HEK293 (cell line): ENCODE measurements at regions not wholly inside any gene's neighbourhood (a gene's known extent, or its start where the extent isn't known, plus 50 kb on each side); places are given as distances from the start of the nearest gene placed in this dataset.
A peak's percentile ranks its signal among the peaks of the same experiment; 100 is the strongest.

ENCODE experiments used
- CTCF ChIA-PET: fragments of 350-600 bp; formaldehyde crosslinking; extraction: SDS; loops from one replicate; lab custom pipeline; 2021; ENCODE audit warnings: antibody characterized with exemption; lab: Yijun Ruan, JAX
- POLR2A ChIA-PET: fragments of 300-600 bp; formaldehyde crosslinking; extraction: SDS; loops from one replicate; lab custom pipeline; 2020; ENCODE audit warnings: antibody characterized with exemption, inconsistent platforms; lab: Yijun Ruan, JAX
- H3K27ac ChIP-seq: fragments of 200-500 bp; sonication (Bioruptor generic); 2 replicates; pipeline ENCODE4 v1.5.1; 2014; ENCODE audit warnings: low read depth, low read length, control low read depth, inconsistent platforms; ENCODE audit errors: extremely low read depth
- H3K36me3 ChIP-seq, 2 experiments: fragments of 200-500 bp in 1 of 2; sonication (Bioruptor generic) in 1 of 2; 1 replicate in 1 of 2; 2 replicates in 1 of 2; pipeline ENCODE4 v1.5.1; 2014 to 2017; ENCODE audit warnings: inconsistent platforms in 2 of 2, low read length in 2 of 2; ENCODE audit not compliant: control insufficient read depth in 2 of 2, insufficient read depth in 1 of 2
- H3K4me1 ChIP-seq: fragments of 200-500 bp; sonication (Bioruptor generic); 2 replicates; pipeline ENCODE4 v1.5.1; 2014; ENCODE audit warnings: mild to moderate bottlenecking, low read length, inconsistent platforms; ENCODE audit not compliant: control insufficient read depth, insufficient read depth
- H3K4me3 ChIP-seq: 2 replicates; pipeline ENCODE4 v1.5.1; 2011; ENCODE audit warnings: low read depth, mild to moderate bottlenecking, control low read depth, low read length, moderate library complexity
- H3K9me3 ChIP-seq: fragments of 200-500 bp; sonication (Bioruptor generic); 2 replicates; pipeline ENCODE4 v1.5.1; 2014; ENCODE audit warnings: low read depth, low read length, inconsistent platforms; ENCODE audit not compliant: control insufficient read depth, insufficient read depth
- KLF16 ChIP-seq: fragments of 450-650 bp; formaldehyde crosslinking; IDR thresholded peaks from 2 replicates; pipeline ENCODE4 v1.5.1; 2017; ENCODE audit warnings: missing biosample characterization, missing genetic modification characterization
- KLF9 ChIP-seq: fragments of 450-650 bp; formaldehyde crosslinking; IDR thresholded peaks from 2 replicates; pipeline ENCODE4 v1.5.1; 2016; ENCODE audit warnings: missing biosample characterization, missing genetic modification characterization, low read depth
- PRDM1 ChIP-seq: fragments of 450-650 bp; formaldehyde crosslinking; IDR thresholded peaks from 2 replicates; pipeline ENCODE4; 2016; ENCODE audit warnings: missing biosample characterization, missing genetic modification characterization
- SETDB1 ChIP-seq: IDR thresholded peaks from one replicate; pipeline ENCODE4 v1.6.1; 2017; ENCODE audit warnings: mild to moderate bottlenecking, low read length, moderate library complexity, mixed read lengths; ENCODE audit not compliant: insufficient read length
- ZBTB20 ChIP-seq: fragments of 450-650 bp; formaldehyde crosslinking; IDR thresholded peaks from 2 replicates; pipeline ENCODE4 v1.5.1; 2016; ENCODE audit warnings: missing biosample characterization, missing genetic modification characterization
- ZNF19 ChIP-seq: fragments of 450-650 bp; formaldehyde crosslinking; IDR thresholded peaks from 2 replicates; pipeline ENCODE4; 2016; ENCODE audit warnings: missing biosample characterization, missing genetic modification characterization, low read depth
- ZNF23 ChIP-seq: fragments of 450-650 bp; formaldehyde crosslinking; IDR thresholded peaks from 2 replicates; pipeline ENCODE4 v1.5.1; 2016; ENCODE audit warnings: missing biosample characterization, missing genetic modification characterization, borderline replicate concordance
- ZNF404 ChIP-seq: fragments of 450-650 bp; formaldehyde crosslinking; IDR thresholded peaks from 2 replicates; pipeline ENCODE4 v1.5.1; 2017; ENCODE audit warnings: missing biosample characterization, missing genetic modification characterization
- ZNF530 ChIP-seq: fragments of 450-650 bp; formaldehyde crosslinking; IDR thresholded peaks from 2 replicates; pipeline ENCODE4 v1.5.1; 2016; ENCODE audit warnings: low read depth, missing biosample characterization, missing genetic modification characterization
- ZNF830 ChIP-seq: fragments of 450-650 bp; IDR thresholded peaks from 2 replicates; pipeline ENCODE4 v1.5.0; 2018; ENCODE audit warnings: missing biosample characterization, missing genetic modification characterization, low read depth, mild to moderate bottlenecking, moderate library complexity
- ZXDB ChIP-seq: fragments of 450-650 bp; formaldehyde crosslinking; IDR thresholded peaks from 2 replicates; pipeline ENCODE4 v1.5.1; 2016; ENCODE audit warnings: missing biosample characterization, missing genetic modification characterization
- TF ChIP-seq, protein P1 (sequence below): fragments of 450-650 bp; formaldehyde crosslinking; IDR thresholded peaks from 2 replicates; pipeline ENCODE4 v1.5.1; 2016; ENCODE audit warnings: missing biosample characterization, missing genetic modification characterization
- TF ChIP-seq, protein P2 (sequence below): fragments of 450-650 bp; formaldehyde crosslinking; IDR thresholded peaks from 2 replicates; pipeline ENCODE4 v1.5.1; 2016; ENCODE audit warnings: missing biosample characterization, missing genetic modification characterization
- TF ChIP-seq, protein P3 (sequence below): fragments of 450-650 bp; formaldehyde crosslinking; IDR thresholded peaks from 2 replicates; pipeline ENCODE4 v1.5.1; 2016; ENCODE audit warnings: missing biosample characterization, missing genetic modification characterization
- TF ChIP-seq, protein P4 (sequence below): fragments of 450-650 bp; formaldehyde crosslinking; IDR thresholded peaks from 2 replicates; pipeline ENCODE4; 2016; ENCODE audit warnings: missing biosample characterization, missing genetic modification characterization
- TF ChIP-seq, protein P5 (sequence below): fragments of 450-650 bp; formaldehyde crosslinking; optimal IDR thresholded peaks from 2 replicates; pipeline ENCODE3; 2016; ENCODE audit warnings: missing biosample characterization, mild to moderate bottlenecking, missing genetic modification characterization
- TF ChIP-seq, protein P6 (sequence below): fragments of 450-650 bp; formaldehyde crosslinking; conservative IDR thresholded peaks from 2 replicates; pipeline ENCODE4 v1.5.1; 2016; ENCODE audit warnings: low read depth, missing biosample characterization, missing genetic modification characterization

DNA sequence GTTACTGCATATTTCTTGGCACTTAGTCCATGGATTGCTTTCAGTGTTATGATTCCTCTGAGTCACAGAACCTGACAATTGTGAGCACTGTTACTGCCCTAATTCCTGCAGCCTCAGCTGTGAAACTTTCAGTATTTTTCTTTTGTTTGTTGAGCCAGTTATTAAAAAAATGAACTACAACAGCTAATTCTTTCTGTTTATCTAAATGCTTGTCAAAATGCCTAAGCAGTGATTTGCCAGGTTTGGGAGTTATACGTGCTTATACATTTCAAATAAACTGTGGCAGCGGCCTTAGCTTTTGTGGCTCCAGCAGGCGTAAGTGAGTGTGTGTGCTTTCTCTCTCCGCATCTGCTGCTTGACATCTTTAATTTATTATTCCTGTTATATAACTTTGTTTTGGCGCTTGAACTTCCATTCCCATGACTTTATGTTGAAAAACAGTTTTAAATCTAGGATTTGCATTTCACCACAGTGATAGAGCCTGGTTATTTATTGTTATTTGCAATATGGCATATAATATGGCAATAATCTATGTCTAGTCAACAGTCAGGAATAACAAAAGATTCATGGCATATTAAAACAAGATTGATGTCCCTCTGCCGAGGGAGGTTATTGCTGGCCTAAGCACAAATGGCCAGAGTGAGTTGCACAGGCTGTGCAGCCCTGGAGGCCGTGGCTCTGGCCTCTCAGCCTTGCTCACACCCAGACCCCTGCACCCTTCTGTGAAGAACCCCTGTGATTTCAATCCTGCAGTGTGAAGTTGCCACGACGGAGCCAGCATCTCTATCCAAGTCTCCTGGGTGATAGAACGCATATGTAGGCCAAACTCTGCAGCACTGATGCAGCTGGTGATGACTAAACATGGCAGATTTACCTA lies 303.4 kb downstream of the THBS2 start:
- H3K4me3 ChIP-seq = no peak overlapping the region
- no peaks in the 10 kb centered on the region for H3K9me3 ChIP-seq
- H3K4me1 ChIP-seq = no peaks in the 10 kb centered on the region
- no peak overlapping the region for H3K27ac ChIP-seq
- no peaks in the 10 kb centered on the region for H3K36me3 ChIP-seq
- ChIA-PET POLR2A (no interaction called here), CTCF (interaction anchor here (0.6 to 0.7 kb wide), 2 partner anchors 471 to 1002 kb away, joined by 3 to 4 read pairs; no protein-coding TSS in a partner anchor)
- TF ChIP-seq ZNF19 (tag by site-specific recombination) (no peak), ZNF404 (tag by site-specific recombination) (no peak), ZNF530 (no peak), PRDM1 (tag by site-specific recombination) (no peak), KLF9 (tag by site-specific recombination) (no peak), ZNF830 (tag by site-specific recombination) (no peak), ZBTB20 (tag by site-specific recombination) (no peak), ZXDB (tag by site-specific recombination) (no peak), KLF16 (tag by site-specific recombination) (no peak), ZNF23 (no peak)
- TF ChIP-seq, protein P1, sequence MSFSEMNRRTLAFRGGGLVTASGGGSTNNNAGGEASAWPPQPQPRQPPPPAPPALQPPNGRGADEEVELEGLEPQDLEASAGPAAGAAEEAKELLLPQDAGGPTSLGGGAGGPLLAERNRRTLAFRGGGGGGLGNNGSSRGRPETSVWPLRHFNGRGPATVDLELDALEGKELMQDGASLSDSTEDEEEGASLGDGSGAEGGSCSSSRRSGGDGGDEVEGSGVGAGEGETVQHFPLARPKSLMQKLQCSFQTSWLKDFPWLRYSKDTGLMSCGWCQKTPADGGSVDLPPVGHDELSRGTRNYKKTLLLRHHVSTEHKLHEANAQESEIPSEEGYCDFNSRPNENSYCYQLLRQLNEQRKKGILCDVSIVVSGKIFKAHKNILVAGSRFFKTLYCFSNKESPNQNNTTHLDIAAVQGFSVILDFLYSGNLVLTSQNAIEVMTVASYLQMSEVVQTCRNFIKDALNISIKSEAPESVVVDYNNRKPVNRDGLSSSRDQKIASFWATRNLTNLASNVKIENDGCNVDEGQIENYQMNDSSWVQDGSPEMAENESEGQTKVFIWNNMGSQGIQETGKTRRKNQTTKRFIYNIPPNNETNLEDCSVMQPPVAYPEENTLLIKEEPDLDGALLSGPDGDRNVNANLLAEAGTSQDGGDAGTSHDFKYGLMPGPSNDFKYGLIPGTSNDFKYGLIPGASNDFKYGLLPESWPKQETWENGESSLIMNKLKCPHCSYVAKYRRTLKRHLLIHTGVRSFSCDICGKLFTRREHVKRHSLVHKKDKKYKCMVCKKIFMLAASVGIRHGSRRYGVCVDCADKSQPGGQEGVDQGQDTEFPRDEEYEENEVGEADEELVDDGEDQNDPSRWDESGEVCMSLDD (tag by site-specific recombination) = no peak
- TF ChIP-seq, protein P2, sequence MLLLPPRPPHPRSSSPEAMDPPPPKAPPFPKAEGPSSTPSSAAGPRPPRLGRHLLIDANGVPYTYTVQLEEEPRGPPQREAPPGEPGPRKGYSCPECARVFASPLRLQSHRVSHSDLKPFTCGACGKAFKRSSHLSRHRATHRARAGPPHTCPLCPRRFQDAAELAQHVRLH (tag by site-specific recombination) = no peak
- TF ChIP-seq, protein P3, sequence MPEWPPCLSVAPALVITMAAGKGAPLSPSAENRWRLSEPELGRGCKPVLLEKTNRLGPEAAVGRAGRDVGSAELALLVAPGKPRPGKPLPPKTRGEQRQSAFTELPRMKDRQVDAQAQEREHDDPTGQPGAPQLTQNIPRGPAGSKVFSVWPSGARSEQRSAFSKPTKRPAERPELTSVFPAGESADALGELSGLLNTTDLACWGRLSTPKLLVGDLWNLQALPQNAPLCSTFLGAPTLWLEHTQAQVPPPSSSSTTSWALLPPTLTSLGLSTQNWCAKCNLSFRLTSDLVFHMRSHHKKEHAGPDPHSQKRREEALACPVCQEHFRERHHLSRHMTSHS (tag by site-specific recombination) = no peak
- TF ChIP-seq, protein P4, sequence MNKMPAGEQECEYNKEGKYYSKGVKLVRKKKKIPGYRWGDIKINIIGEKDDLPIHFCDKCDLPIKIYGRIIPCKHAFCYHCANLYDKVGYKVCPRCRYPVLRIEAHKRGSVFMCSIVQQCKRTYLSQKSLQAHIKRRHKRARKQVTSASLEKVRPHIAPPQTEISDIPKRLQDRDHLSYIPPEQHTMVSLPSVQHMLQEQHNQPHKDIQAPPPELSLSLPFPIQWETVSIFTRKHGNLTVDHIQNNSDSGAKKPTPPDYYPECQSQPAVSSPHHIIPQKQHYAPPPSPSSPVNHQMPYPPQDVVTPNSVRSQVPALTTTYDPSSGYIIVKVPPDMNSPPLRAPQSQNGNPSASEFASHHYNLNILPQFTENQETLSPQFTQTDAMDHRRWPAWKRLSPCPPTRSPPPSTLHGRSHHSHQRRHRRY (tag by site-specific recombination) = no peak
- TF ChIP-seq, protein P5, sequence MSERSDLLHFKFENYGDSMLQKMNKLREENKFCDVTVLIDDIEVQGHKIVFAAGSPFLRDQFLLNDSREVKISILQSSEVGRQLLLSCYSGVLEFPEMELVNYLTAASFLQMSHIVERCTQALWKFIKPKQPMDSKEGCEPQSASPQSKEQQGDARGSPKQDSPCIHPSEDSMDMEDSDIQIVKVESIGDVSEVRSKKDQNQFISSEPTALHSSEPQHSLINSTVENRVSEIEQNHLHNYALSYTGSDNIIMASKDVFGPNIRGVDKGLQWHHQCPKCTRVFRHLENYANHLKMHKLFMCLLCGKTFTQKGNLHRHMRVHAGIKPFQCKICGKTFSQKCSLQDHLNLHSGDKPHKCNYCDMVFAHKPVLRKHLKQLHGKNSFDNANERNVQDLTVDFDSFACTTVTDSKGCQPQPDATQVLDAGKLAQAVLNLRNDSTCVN (tag by site-specific recombination) = no peak

DNA sequence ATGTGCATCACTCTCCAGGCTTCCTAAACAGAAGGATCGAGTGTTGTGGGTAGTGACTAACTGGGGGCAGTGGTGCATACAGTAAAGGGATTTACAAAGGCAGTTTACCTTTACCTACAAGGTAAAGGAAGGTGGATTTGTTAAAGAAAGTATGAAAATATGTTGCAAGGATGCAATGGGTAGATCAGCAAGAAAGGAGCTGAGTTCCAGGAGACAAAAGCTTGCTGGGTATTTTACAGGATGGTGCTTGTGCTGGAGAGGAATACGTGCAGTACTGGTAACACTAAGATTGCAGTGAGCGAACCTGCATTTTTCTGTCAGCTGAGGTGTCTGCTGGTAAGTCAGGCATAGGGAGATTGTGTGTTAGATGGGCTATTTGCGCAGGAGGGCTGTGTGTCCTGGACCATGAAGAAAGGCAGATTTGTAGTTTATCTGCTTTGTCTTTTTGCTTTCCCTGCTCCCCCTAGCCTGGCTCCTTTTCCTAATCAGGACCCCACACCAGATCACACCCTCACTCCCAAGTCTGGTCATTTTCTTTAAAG lies 304.6 kb downstream of the THBS2 start:
- TF ChIP-seq SETDB1 = peak; percentile 93
- TF ChIP-seq, protein P6, sequence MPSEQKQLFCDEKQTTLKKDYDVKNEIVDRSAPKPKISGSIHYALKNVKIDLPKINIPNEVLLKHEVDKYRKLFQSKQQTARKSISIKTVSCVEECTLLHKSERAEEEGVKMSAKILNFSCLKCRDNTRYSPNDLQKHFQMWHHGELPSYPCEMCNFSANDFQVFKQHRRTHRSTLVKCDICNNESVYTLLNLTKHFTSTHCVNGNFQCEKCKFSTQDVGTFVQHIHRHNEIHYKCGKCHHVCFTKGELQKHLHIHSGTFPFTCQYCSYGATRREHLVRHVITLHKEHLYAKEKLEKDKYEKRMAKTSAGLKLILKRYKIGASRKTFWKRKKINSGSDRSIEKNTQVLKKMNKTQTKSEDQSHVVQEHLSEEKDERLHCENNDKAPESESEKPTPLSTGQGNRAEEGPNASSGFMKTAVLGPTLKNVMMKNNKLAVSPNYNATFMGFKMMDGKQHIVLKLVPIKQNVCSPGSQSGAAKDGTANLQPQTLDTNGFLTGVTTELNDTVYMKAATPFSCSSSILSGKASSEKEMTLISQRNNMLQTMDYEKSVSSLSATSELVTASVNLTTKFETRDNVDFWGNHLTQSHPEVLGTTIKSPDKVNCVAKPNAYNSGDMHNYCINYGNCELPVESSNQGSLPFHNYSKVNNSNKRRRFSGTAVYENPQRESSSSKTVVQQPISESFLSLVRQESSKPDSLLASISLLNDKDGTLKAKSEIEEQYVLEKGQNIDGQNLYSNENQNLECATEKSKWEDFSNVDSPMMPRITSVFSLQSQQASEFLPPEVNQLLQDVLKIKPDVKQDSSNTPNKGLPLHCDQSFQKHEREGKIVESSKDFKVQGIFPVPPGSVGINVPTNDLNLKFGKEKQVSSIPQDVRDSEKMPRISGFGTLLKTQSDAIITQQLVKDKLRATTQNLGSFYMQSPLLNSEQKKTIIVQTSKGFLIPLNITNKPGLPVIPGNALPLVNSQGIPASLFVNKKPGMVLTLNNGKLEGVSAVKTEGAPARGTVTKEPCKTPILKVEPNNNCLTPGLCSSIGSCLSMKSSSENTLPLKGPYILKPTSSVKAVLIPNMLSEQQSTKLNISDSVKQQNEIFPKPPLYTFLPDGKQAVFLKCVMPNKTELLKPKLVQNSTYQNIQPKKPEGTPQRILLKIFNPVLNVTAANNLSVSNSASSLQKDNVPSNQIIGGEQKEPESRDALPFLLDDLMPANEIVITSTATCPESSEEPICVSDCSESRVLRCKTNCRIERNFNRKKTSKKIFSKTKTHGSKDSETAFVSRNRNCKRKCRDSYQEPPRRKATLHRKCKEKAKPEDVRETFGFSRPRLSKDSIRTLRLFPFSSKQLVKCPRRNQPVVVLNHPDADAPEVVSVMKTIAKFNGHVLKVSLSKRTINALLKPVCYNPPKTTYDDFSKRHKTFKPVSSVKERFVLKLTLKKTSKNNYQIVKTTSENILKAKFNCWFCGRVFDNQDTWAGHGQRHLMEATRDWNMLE (tag by site-specific recombination) = no peak
- Histone ChIP-seq H3K36me3 (no peaks in the 10 kb centered on the region), H3K4me3 (no peak overlapping the region), H3K9me3 (no peaks in the 10 kb centered on the region), H3K27ac (no peak overlapping the region), H3K4me1 (no peaks in the 10 kb centered on the region)
- ChIA-PET POLR2A (no interaction called here), CTCF (interaction anchor here (0.7 kb wide), 1 partner anchor 1004 kb away, joined by 4 read pairs; no protein-coding TSS in a partner anchor)
